Hematopoietic multipotent progenitor cell treated with erythropoietin and hydrocortisone succinate and interleukin-3 and kit ligand, for 8 days (in vitro differentiated cells): ENCODE measurements at regions not wholly inside any gene's neighbourhood (a gene's known extent, or its start where the extent isn't known, plus 50 kb on each side); places are given as distances from the start of the nearest gene placed in this dataset.
A peak's percentile ranks its signal among the peaks of the same experiment; 100 is the strongest.

Experiments used
- DNase-seq: peaks from one replicate; pipeline ENCODE4 v3.0.0-alpha.2; 2015

DNA sequence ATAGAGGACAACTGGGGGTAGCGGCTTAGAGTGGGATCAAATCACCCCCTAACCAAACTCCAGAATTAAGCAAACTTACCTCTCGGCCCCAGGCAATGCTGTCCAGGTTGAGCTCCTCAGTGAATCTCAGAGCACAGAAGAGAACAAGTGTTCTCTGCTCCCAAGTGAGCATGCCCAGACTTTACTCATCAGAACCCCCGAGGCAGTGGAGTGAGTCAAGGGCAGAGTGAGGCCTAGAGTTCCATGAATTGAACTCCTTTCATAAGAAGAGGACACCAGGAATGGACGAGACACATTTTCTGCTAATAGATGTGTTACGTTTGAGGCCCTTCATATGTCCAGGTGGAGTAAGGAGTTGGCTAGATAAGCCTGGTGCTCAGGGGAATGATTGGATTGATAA, 134.0 kb upstream of the DTNBP1 start:
- no peak for DNase-seq

GRCh38 chr6:15796130-15796771, 133.4 kb upstream of the DTNBP1 start:
- no peak for DNase-seq

GRCh38 chr6:15793826-15794225, 131.0 kb upstream of the DTNBP1 start:
- no peak for DNase-seq

DNA sequence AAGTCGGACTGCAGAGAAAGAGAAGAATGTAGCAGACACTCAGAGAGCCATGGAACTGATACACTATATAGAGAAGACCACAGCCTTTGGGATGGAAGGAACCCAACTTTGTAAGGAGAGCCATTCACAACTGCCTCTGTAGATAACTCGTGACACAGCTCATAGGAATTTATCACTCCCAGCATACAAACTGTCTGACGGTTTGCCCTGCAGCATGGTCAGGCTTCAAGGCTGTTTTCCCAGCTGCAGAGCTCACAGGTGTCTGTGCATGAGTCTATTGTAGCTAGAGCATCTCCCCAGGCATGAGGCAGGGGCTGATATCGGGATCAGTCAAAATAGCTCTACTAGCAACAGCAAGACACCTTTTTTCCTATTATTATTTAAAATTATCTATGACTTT, 130.5 kb upstream of the DTNBP1 start:
- DNase-seq = peak; percentile 58

- DNase-seq = no peak
Observed at GRCh38 chr6:15792842-15793241, 130.0 kb upstream of the DTNBP1 start.

DNA sequence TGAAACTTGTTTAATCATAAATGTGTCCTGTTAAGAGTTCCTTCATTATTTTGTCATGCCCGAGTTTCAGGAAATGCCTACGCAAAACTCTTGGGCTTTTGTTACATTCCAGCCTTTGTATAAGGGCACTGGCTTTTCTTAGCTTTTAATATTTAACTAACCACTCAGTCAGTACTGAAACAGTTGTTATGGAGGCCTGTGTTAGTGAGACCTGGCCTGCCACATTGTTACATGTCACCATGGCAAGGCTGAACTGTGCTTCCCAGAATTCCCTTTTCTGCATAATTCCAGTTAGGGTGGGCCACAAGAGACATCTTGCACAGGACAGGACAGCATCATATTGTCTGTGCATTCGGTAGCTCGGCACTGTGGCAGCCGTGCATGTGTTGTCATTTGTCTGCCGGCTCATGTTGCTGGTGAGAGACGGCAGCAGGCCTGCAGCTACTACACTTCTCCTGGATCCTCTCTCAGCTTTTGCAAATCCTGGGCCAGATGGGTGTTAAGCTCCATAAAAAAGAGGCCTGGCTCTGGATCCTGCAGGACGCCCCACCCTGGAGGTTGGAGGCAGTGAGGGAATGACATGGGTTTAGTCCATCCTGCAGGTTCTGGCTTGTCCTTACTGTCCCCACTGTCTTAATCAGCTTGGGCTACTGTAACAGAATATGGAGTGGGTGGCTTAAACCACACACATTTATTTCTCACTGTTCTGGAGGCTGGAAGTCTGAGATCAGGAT, 128.8 kb upstream of the DTNBP1 start:
- no peak for DNase-seq

- no peak for DNase-seq
Observed at GRCh38 chr6:15790116-15790515, 127.3 kb upstream of the DTNBP1 start.

DNA sequence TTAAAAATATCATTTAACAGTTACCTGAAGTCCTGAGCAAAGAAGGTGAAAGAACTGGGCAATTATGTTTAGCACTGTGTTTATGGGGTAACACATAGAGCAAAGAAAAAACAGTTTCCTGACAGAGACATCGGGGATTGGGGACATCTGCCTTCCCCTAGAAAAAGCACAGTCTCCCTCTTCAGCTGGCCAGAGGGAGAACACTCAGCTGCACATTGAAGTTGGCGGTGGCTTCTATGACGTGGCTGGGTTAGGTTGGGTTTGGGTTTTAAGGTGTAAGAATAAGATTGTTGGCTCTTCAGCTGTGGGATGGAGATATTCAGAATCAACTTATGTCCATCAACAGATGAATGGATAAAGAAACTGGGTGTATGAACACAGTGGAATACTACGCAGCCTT, 124.0 kb upstream of the DTNBP1 start:
- DNase-seq = no peak

DNA sequence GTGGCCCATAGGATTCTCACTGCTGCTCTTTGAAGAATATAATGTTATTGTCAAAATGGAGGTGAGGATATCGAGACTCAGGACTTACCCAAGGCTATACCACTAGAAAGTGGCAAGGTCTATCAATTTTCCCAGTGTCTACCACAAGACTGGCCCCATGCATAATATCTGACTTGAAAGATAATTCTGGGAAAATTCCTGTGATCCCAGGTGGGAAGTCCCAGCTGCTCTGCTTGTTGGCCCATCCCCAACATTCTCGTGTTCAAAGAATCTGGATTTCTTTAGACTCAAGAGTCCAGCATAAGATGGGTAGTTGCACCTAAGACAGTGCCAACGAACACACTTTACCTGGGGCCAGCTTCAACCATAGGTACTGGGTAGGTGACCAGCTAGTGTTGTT, 120.7 kb upstream of the DTNBP1 start:
- DNase-seq = no peak

- no peak for DNase-seq
Observed at GRCh38 chr6:15781890-15782289, 119.1 kb upstream of the DTNBP1 start.

GRCh38 chr6:15781333-15781732, 118.5 kb upstream of the DTNBP1 start:
- DNase-seq = no peak

GRCh38 chr6:15780437-15780836, 117.6 kb upstream of the DTNBP1 start:
- DNase-seq = no peak

GRCh38 chr6:15779726-15780125, 116.9 kb upstream of the DTNBP1 start:
- DNase-seq = no peak

GRCh38 chr6:15776458-15776980, 113.7 kb upstream of the DTNBP1 start:
- no peak for DNase-seq

GRCh38 chr6:15775741-15776140, 112.9 kb upstream of the DTNBP1 start:
- no peak for DNase-seq

GRCh38 chr6:15775076-15775634, 112.3 kb upstream of the DTNBP1 start:
- no peak for DNase-seq

GRCh38 chr6:15773806-15774410, 111.1 kb upstream of the DTNBP1 start:
- DNase-seq = no peak

DNA sequence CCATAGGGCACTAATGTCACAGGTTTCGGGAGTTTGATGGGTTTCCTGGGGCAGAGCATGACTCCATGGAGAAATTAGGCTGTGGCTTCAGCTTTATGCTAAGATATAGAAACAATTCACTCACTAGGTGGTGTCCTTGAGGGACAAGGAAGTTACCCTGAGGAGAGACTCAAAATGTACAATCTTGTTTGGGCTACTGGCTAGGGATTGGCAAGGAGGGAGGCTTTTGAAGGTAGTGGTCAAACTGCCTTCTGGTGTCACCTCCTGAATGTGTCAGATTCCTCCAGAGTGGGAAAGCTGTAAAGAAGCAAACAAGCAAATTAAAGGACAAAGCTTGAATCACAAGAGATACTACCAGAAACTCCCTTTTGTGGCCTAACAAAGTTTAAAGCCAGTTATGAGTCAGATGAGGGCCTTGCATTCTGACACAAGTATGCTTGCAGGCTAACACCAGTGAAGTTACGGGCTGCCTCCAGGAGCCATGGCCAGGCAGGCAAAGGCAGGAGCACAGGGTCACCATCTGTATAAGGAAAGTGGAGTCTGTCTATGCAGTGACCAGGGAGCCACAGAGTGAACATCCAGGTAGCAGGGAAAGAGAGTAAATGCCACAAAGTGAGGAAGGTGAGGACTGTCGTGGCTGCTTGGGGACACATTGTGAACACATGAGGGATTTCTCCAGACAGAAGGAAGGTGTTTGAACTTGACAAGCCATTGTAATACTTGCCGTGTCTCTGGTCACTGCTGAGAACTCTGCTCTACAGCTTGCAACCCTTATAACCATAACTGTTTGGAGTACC, 107.7 kb upstream of the DTNBP1 start:
- no peak for DNase-seq

- peak; percentile 53 for DNase-seq
Observed at GRCh38 chr6:15769511-15770018, 106.7 kb upstream of the DTNBP1 start.

DNA sequence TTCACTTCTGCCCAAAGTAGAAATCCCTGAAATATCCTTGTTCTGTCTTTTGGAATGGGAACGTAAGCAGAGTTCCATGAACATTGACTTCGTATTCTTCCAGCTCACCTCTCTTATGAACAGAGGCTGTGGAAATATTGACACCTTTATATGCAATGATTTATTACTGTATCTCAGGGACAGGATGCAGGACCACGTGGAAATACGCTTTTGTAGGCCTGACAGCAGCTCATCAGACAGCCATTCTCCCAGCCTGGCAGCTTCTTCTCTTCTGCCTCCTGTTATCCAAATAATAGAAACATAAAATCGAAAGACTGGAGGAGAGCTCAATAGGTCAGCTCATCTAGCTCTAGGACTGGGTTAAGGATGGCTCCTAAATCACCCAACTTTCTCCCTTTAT, 106.2 kb upstream of the DTNBP1 start:
- DNase-seq = no peak

DNA sequence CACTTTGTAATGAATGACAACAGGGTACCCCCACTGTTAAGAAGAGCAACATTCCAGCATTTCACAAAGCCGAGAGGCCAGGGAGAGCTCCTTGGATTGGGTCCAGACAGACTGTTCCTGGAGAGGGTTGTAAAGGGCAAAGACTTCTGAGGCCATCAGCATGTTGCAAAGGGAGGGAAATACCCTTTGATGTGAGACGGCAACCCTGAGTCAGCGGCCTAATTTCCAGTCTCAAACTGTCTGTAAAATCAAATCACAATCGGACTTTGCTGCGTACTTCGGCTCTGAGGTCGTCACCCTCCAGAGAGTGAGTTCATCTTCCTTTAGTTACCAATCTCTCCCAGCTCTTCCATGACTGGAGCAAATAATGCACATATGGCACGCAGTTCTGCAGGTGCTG, 101.0 kb upstream of the DTNBP1 start:
- no peak for DNase-seq

DNA sequence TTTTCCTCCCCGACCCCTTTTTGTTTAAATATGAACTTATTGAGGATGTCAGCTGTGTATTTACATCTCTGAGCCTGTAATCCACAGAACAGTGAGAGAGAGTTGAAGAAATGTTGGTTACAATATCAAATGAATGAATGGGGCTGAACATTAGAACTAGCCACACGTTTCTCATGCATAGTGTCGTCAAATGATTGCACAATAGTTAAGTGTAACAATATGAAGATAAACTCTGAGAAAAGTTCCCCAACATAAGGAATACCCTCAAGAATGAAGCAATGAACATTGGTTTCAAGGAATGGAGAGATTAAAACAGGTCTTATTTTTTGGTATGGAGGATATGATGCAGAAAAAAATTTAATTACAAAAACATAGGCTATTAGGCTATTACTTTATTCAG, 100.5 kb upstream of the DTNBP1 start:
- no peak for DNase-seq

- DNase-seq = no peak
Observed at GRCh38 chr6:15761045-15761502, 98.2 kb upstream of the DTNBP1 start.
